PC-9 (cell line): ENCODE measurements at regions not wholly inside any gene's neighbourhood (a gene's known extent, or its start where the extent isn't known, plus 50 kb on each side); places are given as distances from the start of the nearest gene placed in this dataset.

Experiments used
- BruUV-seq: library from RNA; stranded (reverse); fragments of 400-500 nt; replicated peaks from 2 replicates; lab custom pipeline; 2021; lab: Mats Ljungman, UMichigan
- CTCF ChIA-PET: fragments of 300-600 bp; sonication (Branson Sonifier 250); formaldehyde crosslinking; loops from one replicate; lab custom pipeline; 2022; ENCODE audit warnings: antibody characterized with exemption; lab: Charles Lee
- POLR2A ChIA-PET: fragments of 300-600 bp; sonication (Branson Sonifier 250); formaldehyde crosslinking; loops from one replicate; lab custom pipeline; 2022; ENCODE audit warnings: antibody characterized with exemption; ENCODE audit not compliant: unreplicated experiment; lab: Charles Lee
- DNase-seq, 2 experiments: peaks; one replicate each; pipeline versions ENCODE4 v3.0.0 to v3.0.0-alpha.2; 2015 to 2022; ENCODE audit warnings: mixed read lengths in 1 of 2
- H2AFZ ChIP-seq: fragments of 200-600 bp; sonication (generic); 2 replicates; pipeline ENCODE4 v1.8.1; 2017; ENCODE audit warnings: antibody characterized with exemption
- H3F3A ChIP-seq: fragments of 200-600 bp; sonication (generic); 2 replicates; pipeline ENCODE4 v1.8.1; 2017; ENCODE audit warnings: antibody characterized with exemption, mild to moderate bottlenecking, low read depth; ENCODE audit not compliant: insufficient read depth
- H3K27ac ChIP-seq: fragments of 200-600 bp; sonication (generic); 2 replicates; pipeline ENCODE4 v1.6.1; 2016; ENCODE audit warnings: mixed run types
- H3K27me3 ChIP-seq: fragments of 200-600 bp; sonication (generic); 2 replicates; pipeline ENCODE4 v1.6.1; 2016; ENCODE audit warnings: low read depth, mixed run types; ENCODE audit not compliant: insufficient read depth
- H3K36me3 ChIP-seq: fragments of 200-600 bp; sonication (generic); 2 replicates; pipeline ENCODE4 v1.6.1; 2016; ENCODE audit warnings: low read depth, mixed run types
- H3K4me1 ChIP-seq: fragments of 200-600 bp; sonication (generic); replicated peaks from 2 replicates; pipeline ENCODE4 v1.6.1; 2016; ENCODE audit warnings: mixed run types; ENCODE audit not compliant: insufficient read depth
- H3K4me2 ChIP-seq: fragments of 200-600 bp; sonication (generic); 2 replicates; pipeline ENCODE4 v1.6.1; 2017; ENCODE audit warnings: mixed run types
- H3K4me3 ChIP-seq: fragments of 200-600 bp; sonication (generic); 2 replicates; pipeline ENCODE4 v1.6.1; 2016; ENCODE audit warnings: mixed run types
- H3K79me2 ChIP-seq: fragments of 200-600 bp; sonication (generic); 2 replicates; pipeline ENCODE4 v1.6.1; 2017; ENCODE audit warnings: low read depth, mixed run types
- H3K9me2 ChIP-seq: fragments of 200-600 bp; sonication (generic); 2 replicates; pipeline ENCODE4 v1.8.1; 2017; ENCODE audit warnings: mild to moderate bottlenecking; ENCODE audit not compliant: insufficient read depth
- H3K9me3 ChIP-seq: fragments of 200-600 bp; sonication (generic); 2 replicates; pipeline ENCODE4 v1.8.1; 2016; ENCODE audit warnings: low read depth; ENCODE audit not compliant: insufficient read depth
- H4K20me1 ChIP-seq: fragments of 200-600 bp; sonication (generic); 2 replicates; pipeline ENCODE4 v1.8.1; 2017; ENCODE audit not compliant: insufficient read depth
- CTCF ChIP-seq: fragments of 200-600 bp; sonication (generic); conservative IDR thresholded peaks from 2 replicates; pipeline ENCODE4 v1.6.1; 2017; ENCODE audit warnings: mixed run types, antibody characterized with exemption, mild to moderate bottlenecking, moderate library complexity
- EZH2 ChIP-seq: fragments of 200-600 bp; sonication (generic); IDR thresholded peaks from 2 replicates; pipeline ENCODE4 v1.8.0; 2017; ENCODE audit warnings: antibody characterized with exemption, low read depth
- intact Hi-C: fragments of 100-400 bp; cut with micrococcal nuclease; formaldehyde crosslinking; loops from one replicate; pipeline ENCODE4 v1.10.0; 2022; ENCODE audit not compliant: unreplicated experiment

GRCh38 chr11:38950867-38951266 is 2352.8 kb upstream of the RAG2 start:
- Histone ChIP-seq H3K4me3 (no peak overlapping the region), H3K27me3 (no peaks in the 10 kb centered on the region), H3F3A (no peaks in the 10 kb centered on the region), H3K79me2 (no peaks in the 10 kb centered on the region), H3K4me2 (no peak overlapping the region), H3K9me3 (no peaks in the 10 kb centered on the region), H4K20me1 (no peaks in the 10 kb centered on the region), H2AFZ (no peak overlapping the region), H3K9me2 (no peaks in the 10 kb centered on the region), H3K4me1 (no peaks in the 10 kb centered on the region), H3K27ac (no peak overlapping the region), H3K36me3 (no peaks in the 10 kb centered on the region)
- DNase-seq = no peak
- ChIA-PET CTCF (no interaction called here), POLR2A (no interaction called here)
- BruUV-seq = no TSS peak
- TF ChIP-seq EZH2 = no peak
- no peak for TF ChIP-seq CTCF
- intact Hi-C loops = no loop called here

- Histone ChIP-seq H3K4me1 (no peaks in the 10 kb centered on the region), H3K27ac (no peak overlapping the region), H3K4me3 (no peak overlapping the region), H3K9me3 (no peaks in the 10 kb centered on the region), H3K9me2 (no peaks in the 10 kb centered on the region), H3K79me2 (no peaks in the 10 kb centered on the region), H3K4me2 (no peak overlapping the region), H3K36me3 (no peaks in the 10 kb centered on the region), H2AFZ (no peak overlapping the region), H3K27me3 (no peaks in the 10 kb centered on the region), H3F3A (no peaks in the 10 kb centered on the region), H4K20me1 (no peaks in the 10 kb centered on the region)
- no TSS peak for BruUV-seq
- POLR2A ChIA-PET = no interaction called here
- intact Hi-C loops = no loop called here
- CTCF ChIA-PET = no interaction called here
- TF ChIP-seq CTCF (no peak), EZH2 (no peak)
- DNase-seq = no peak
Observed at GRCh38 chr11:38948392-38948791, 2350.4 kb upstream of the RAG2 start.

GRCh38 chr11:38937709-38938108 is 2339.7 kb upstream of the RAG2 start:
- H3K4me2 ChIP-seq = no peak overlapping the region
- TF ChIP-seq CTCF = no peak
- TF ChIP-seq EZH2 = no peak
- H3K4me1 ChIP-seq = no peaks in the 10 kb centered on the region
- H3K9me2 ChIP-seq = no peaks in the 10 kb centered on the region
- POLR2A ChIA-PET = no interaction called here
- DNase-seq = no peak
- intact Hi-C loops = no loop called here
- H3K9me3 ChIP-seq = no peaks in the 10 kb centered on the region
- H3K79me2 ChIP-seq = no peaks in the 10 kb centered on the region
- H2AFZ ChIP-seq = no peak overlapping the region
- H3F3A ChIP-seq = no peaks in the 10 kb centered on the region
- H3K36me3 ChIP-seq = no peaks in the 10 kb centered on the region
- H4K20me1 ChIP-seq = no peaks in the 10 kb centered on the region
- H3K27ac ChIP-seq = no peak overlapping the region
- no TSS peak for BruUV-seq
- no peaks in the 10 kb centered on the region for H3K27me3 ChIP-seq
- CTCF ChIA-PET = no interaction called here
- no peak overlapping the region for H3K4me3 ChIP-seq
